ENCODE measurements at regions not wholly inside any gene's neighbourhood (a gene's known extent, or its start where the extent isn't known, plus 50 kb on each side); places are given as distances from the start of the nearest gene placed in this dataset.

DNA sequence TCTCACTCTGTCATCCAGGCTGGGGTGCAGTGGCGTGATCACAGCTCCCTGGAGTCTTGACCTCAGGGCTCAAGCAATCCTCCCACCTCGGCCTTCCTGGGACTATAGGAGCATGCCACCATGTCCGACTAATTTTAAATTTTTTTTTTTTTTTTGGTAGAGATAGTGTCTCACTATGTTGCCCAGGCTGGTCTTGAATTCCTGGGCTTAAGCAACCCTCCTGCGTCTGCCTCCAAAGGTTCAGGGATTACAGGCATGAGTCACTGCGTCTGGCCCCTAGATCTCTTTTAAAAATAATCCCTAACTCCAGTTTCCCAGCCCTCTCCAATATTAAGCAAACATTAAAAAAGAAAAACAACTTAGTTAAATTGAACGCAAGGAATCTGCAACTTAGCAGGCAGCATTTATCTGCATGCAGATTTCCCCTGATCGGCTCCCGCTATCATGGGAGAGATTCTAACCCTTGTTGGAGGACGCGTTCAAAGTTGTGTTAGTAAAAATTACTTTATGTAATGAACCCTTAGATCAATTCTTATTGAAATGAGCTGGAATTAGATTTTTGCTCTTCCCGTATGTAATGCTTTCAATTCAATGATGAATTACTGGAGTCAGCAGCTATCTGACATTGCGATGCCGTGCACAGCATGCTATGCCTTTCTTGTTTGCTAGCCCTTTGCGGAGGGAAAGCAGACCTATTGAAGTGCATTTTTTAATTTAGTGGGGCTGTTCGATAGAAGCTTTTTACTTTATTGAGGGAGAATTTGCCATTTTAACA, 171.7 kb downstream of the HAPSTR1 start:
- Mint-ChIP-seq H3K4me3 (no peak overlapping the region), H3K4me1 (ENCODE audit: low read depth) (no peaks in the 10 kb centered on the region), H3K36me3 (ENCODE audit: low read depth) (no peaks in the 10 kb centered on the region), H3K9me3 (no peaks in the 10 kb centered on the region), H3K27ac (no peak overlapping the region), H3K27me3 (ENCODE audit: insufficient read depth) (peaks cover 6% of the 10 kb centered on the region)
- DNase-seq (ENCODE audit: low spot score) = no peak
- intact Hi-C loops (cut with micrococcal nuclease) = no loop called here

GRCh38 chr16:9264067-9264466, 172.6 kb downstream of the HAPSTR1 start:
- no peaks in the 10 kb centered on the region for H3K9me3 Mint-ChIP-seq
- H3K4me1 Mint-ChIP-seq (ENCODE audit: low read depth) = no peaks in the 10 kb centered on the region

DNA sequence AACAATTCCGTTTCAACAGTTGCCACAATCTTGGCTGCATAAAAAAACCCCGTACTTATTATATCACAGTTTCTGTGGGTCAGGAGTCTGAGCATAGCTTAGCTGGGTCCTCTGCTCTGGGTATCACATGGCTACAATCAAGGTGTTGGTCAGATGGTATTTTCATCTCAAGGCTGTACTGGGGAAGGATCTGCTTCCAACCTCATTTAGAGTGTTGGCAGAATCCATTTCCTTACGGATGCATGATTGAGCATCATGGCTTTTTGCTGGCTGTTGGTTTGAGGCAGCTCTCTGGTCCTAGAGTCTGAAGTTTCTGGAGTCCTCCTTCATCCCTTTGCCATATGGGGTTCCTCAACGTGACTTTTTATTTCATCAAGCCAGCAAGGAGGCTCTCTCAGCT, 177.0 kb downstream of the HAPSTR1 start:
- DNase-seq (ENCODE audit: low spot score) = no peak
- no peak overlapping the region for H3K27ac Mint-ChIP-seq
- no peaks in the 10 kb centered on the region for H3K4me1 Mint-ChIP-seq (ENCODE audit: low read depth)
- intact Hi-C loops (cut with micrococcal nuclease) = no loop called here
- no peak overlapping the region for H3K4me3 Mint-ChIP-seq
- no peaks in the 10 kb centered on the region for H3K36me3 Mint-ChIP-seq (ENCODE audit: low read depth)
- H3K27me3 Mint-ChIP-seq (ENCODE audit: insufficient read depth) = peaks cover 8% of the 10 kb centered on the region
- H3K9me3 Mint-ChIP-seq = no peaks in the 10 kb centered on the region

More at GRCh38 chr16:9264067-9264466, 172.6 kb downstream of the HAPSTR1 start:
- no peak overlapping the region for H3K4me3 Mint-ChIP-seq
- peaks cover 8% of the 10 kb centered on the region for H3K27me3 Mint-ChIP-seq (ENCODE audit: insufficient read depth)
- intact Hi-C loops (cut with micrococcal nuclease) = no loop called here
- no peak for DNase-seq (ENCODE audit: low spot score)
- H3K36me3 Mint-ChIP-seq (ENCODE audit: low read depth) = no peaks in the 10 kb centered on the region
- no peak overlapping the region for H3K27ac Mint-ChIP-seq

GRCh38 chr16:9270424-9270823, 179.0 kb downstream of the HAPSTR1 start:
- no peak overlapping the region for H3K4me3 Mint-ChIP-seq
- intact Hi-C loops (cut with micrococcal nuclease) = no loop called here
- no peaks in the 10 kb centered on the region for H3K36me3 Mint-ChIP-seq (ENCODE audit: low read depth)
- H3K27me3 Mint-ChIP-seq (ENCODE audit: insufficient read depth) = peaks cover 8% of the 10 kb centered on the region
- DNase-seq (ENCODE audit: low spot score) = no peak
- H3K27ac Mint-ChIP-seq = no peak overlapping the region
- H3K9me3 Mint-ChIP-seq = no peaks in the 10 kb centered on the region
- H3K4me1 Mint-ChIP-seq (ENCODE audit: low read depth) = no peaks in the 10 kb centered on the region

GRCh38 chr16:9270941-9271340, 179.5 kb downstream of the HAPSTR1 start:
- no peaks in the 10 kb centered on the region for H3K9me3 Mint-ChIP-seq
- DNase-seq (ENCODE audit: low spot score) = no peak

GRCh38 chr16:9271841-9272240, 180.4 kb downstream of the HAPSTR1 start:
- no peak for DNase-seq (ENCODE audit: low spot score)
- H3K36me3 Mint-ChIP-seq (ENCODE audit: low read depth) = no peaks in the 10 kb centered on the region
- no peaks in the 10 kb centered on the region for H3K9me3 Mint-ChIP-seq
- H3K4me1 Mint-ChIP-seq (ENCODE audit: low read depth) = no peaks in the 10 kb centered on the region
- intact Hi-C loops (cut with micrococcal nuclease) = no loop called here
- H3K27me3 Mint-ChIP-seq (ENCODE audit: insufficient read depth) = peaks cover 3% of the 10 kb centered on the region
- H3K27ac Mint-ChIP-seq = no peak overlapping the region
- H3K4me3 Mint-ChIP-seq = no peak overlapping the region

More at GRCh38 chr16:9270941-9271340, 179.5 kb downstream of the HAPSTR1 start:
- no peaks in the 10 kb centered on the region for H3K4me1 Mint-ChIP-seq (ENCODE audit: low read depth)
- H3K27ac Mint-ChIP-seq = no peak overlapping the region
- H3K4me3 Mint-ChIP-seq = no peak overlapping the region
- H3K36me3 Mint-ChIP-seq (ENCODE audit: low read depth) = no peaks in the 10 kb centered on the region
- intact Hi-C loops (cut with micrococcal nuclease) = no loop called here
- peaks cover 7% of the 10 kb centered on the region for H3K27me3 Mint-ChIP-seq (ENCODE audit: insufficient read depth)

DNA sequence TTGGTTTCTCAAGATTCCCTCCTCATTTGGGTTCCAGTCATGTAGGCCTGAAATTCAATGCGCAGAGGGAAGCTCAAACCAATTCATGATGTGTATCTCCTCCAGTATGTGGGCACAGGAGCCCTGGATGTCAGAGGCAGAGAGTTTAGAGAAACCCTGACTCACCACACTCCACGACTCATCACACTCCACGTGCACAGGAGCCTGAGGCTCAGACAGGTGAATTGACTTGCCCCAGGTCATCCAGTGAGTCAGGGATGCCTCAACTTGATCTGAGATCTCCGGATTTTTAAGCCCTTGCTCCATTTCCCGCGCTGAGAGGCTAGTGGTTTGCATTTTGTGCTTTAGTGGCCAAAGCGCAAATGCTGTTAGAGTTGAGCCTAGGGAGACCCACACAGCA, 183.9 kb downstream of the HAPSTR1 start:
- DNase-seq (ENCODE audit: low spot score) = no peak
- intact Hi-C loops (cut with micrococcal nuclease) = no loop called here
- no peaks in the 10 kb centered on the region for H3K36me3 Mint-ChIP-seq (ENCODE audit: low read depth)
- no peak overlapping the region for H3K27ac Mint-ChIP-seq
- no peaks in the 10 kb centered on the region for H3K9me3 Mint-ChIP-seq
- no peaks in the 10 kb centered on the region for H3K27me3 Mint-ChIP-seq (ENCODE audit: insufficient read depth)
- H3K4me1 Mint-ChIP-seq (ENCODE audit: low read depth) = no peaks in the 10 kb centered on the region
- no peak overlapping the region for H3K4me3 Mint-ChIP-seq

DNA sequence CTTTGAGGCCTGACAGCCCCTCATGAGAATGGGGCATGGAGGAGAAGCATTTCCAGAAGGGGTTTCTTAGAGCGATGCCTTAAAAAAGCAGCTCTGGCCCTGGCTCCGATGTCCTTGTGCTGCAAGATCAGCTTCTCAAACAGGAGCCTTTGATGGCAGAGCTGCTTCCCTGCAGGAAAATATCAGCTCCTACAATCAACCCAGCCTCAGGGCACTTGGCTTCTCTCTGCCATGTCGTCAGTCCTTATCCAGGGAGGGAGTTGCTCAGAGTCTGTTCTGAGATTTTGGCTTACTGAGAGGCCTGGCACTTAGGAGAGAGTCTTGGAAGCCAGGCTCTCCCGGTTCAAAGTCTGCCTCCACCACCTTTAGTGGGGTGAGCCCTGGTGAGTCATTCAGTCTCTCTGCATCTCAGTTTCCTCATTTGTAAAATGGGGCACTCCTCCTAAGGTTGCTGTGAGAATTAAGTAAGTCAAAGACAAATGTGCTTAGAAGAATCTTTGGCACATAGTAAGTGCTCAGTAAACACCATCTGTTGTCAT, 184.4 kb downstream of the HAPSTR1 start:
- intact Hi-C loops (cut with micrococcal nuclease) = no loop called here
- Mint-ChIP-seq H3K4me1 (ENCODE audit: low read depth) (no peaks in the 10 kb centered on the region), H3K4me3 (no peak overlapping the region), H3K9me3 (no peaks in the 10 kb centered on the region), H3K36me3 (ENCODE audit: low read depth) (no peaks in the 10 kb centered on the region), H3K27ac (no peak overlapping the region), H3K27me3 (ENCODE audit: insufficient read depth) (no peaks in the 10 kb centered on the region)
- no peak for DNase-seq (ENCODE audit: low spot score)

- Mint-ChIP-seq H3K36me3 (ENCODE audit: low read depth) (no peaks in the 10 kb centered on the region), H3K27me3 (ENCODE audit: insufficient read depth) (no peaks in the 10 kb centered on the region), H3K4me3 (no peak overlapping the region), H3K9me3 (no peaks in the 10 kb centered on the region), H3K27ac (no peak overlapping the region), H3K4me1 (ENCODE audit: low read depth) (no peaks in the 10 kb centered on the region)
- DNase-seq (ENCODE audit: low spot score) = no peak
- intact Hi-C loops (cut with micrococcal nuclease) = no loop called here
Measured at GRCh38 chr16:9279291-9280068, 188.0 kb downstream of the HAPSTR1 start.

- Mint-ChIP-seq H3K27me3 (ENCODE audit: insufficient read depth) (no peaks in the 10 kb centered on the region), H3K9me3 (no peaks in the 10 kb centered on the region), H3K4me3 (no peak overlapping the region), H3K36me3 (ENCODE audit: low read depth) (no peaks in the 10 kb centered on the region), H3K27ac (no peak overlapping the region), H3K4me1 (ENCODE audit: low read depth) (no peaks in the 10 kb centered on the region)
- intact Hi-C loops (cut with micrococcal nuclease) = no loop called here
- DNase-seq (ENCODE audit: low spot score) = no peak
Measured at GRCh38 chr16:9280069-9280466, 188.6 kb downstream of the HAPSTR1 start.

- DNase-seq (ENCODE audit: low spot score) = no peak
- no peaks in the 10 kb centered on the region for H3K4me1 Mint-ChIP-seq (ENCODE audit: low read depth)
- H3K36me3 Mint-ChIP-seq (ENCODE audit: low read depth) = no peaks in the 10 kb centered on the region
- intact Hi-C loops (cut with micrococcal nuclease) = no loop called here
- no peak overlapping the region for H3K27ac Mint-ChIP-seq
- no peak overlapping the region for H3K4me3 Mint-ChIP-seq
- H3K9me3 Mint-ChIP-seq = peaks cover 4% of the 10 kb centered on the region
- no peaks in the 10 kb centered on the region for H3K27me3 Mint-ChIP-seq (ENCODE audit: insufficient read depth)
Measured at GRCh38 chr16:9286930-9287329, 195.5 kb downstream of the HAPSTR1 start.

GRCh38 chr16:9296271-9296590, 204.8 kb downstream of the HAPSTR1 start:
- H3K27ac Mint-ChIP-seq = no peak overlapping the region
- H3K36me3 Mint-ChIP-seq (ENCODE audit: low read depth) = no peaks in the 10 kb centered on the region
- no peaks in the 10 kb centered on the region for H3K9me3 Mint-ChIP-seq
- no peaks in the 10 kb centered on the region for H3K27me3 Mint-ChIP-seq (ENCODE audit: insufficient read depth)
- no peak for DNase-seq (ENCODE audit: low spot score)
- H3K4me1 Mint-ChIP-seq (ENCODE audit: low read depth) = no peaks in the 10 kb centered on the region
- no peak overlapping the region for H3K4me3 Mint-ChIP-seq
- intact Hi-C loops (cut with micrococcal nuclease) = no loop called here

GRCh38 chr16:9297437-9298113, 206.1 kb downstream of the HAPSTR1 start:
- DNase-seq (ENCODE audit: low spot score) = no peak
- H3K27me3 Mint-ChIP-seq (ENCODE audit: insufficient read depth) = no peaks in the 10 kb centered on the region
- no peaks in the 10 kb centered on the region for H3K9me3 Mint-ChIP-seq
- no peaks in the 10 kb centered on the region for H3K4me1 Mint-ChIP-seq (ENCODE audit: low read depth)
- H3K4me3 Mint-ChIP-seq = no peak overlapping the region
- H3K27ac Mint-ChIP-seq = no peak overlapping the region
- intact Hi-C loops (cut with micrococcal nuclease) = no loop called here
- H3K36me3 Mint-ChIP-seq (ENCODE audit: low read depth) = no peaks in the 10 kb centered on the region
